HG02970 (cell line): ENCODE measurements at regions not wholly inside any gene's neighbourhood (a gene's known extent, or its start where the extent isn't known, plus 50 kb on each side); places are given as distances from the start of the nearest gene placed in this dataset.

Experiments
- ATAC-seq: cut with Tn5 transposase; IDR thresholded peaks from one replicate; pipeline ENCODE4 v1.9.1; 2021; ENCODE audit warnings: mild to moderate bottlenecking, moderate library complexity, moderate number of reproducible peaks; ENCODE audit not compliant: unreplicated experiment, low FRiP score

GRCh38 chr4:115323106-115323707 lies 209.8 kb upstream of the NDST4 start:
- no peak for ATAC-seq

GRCh38 chr4:115315182-115315581 lies 201.8 kb upstream of the NDST4 start:
- ATAC-seq = no peak

GRCh38 chr4:115310641-115311040 lies 197.2 kb upstream of the NDST4 start:
- no peak for ATAC-seq

- ATAC-seq = no peak
These were observed 181.3 kb upstream of the NDST4 start for GRCh38 chr4:115294717-115295116.

GRCh38 chr4:115293093-115293462 lies 179.7 kb upstream of the NDST4 start:
- ATAC-seq = no peak

GRCh38 chr4:115292320-115293092 lies 179.1 kb upstream of the NDST4 start:
- no peak for ATAC-seq

- ATAC-seq = no peak
These were observed 174.0 kb upstream of the NDST4 start for GRCh38 chr4:115287426-115287825.

- ATAC-seq = no peak
These were observed 165.9 kb upstream of the NDST4 start for GRCh38 chr4:115279330-115279729.

GRCh38 chr4:115278830-115279229 lies 165.4 kb upstream of the NDST4 start:
- ATAC-seq = no peak

- ATAC-seq = no peak
These were observed 162.2 kb upstream of the NDST4 start for GRCh38 chr4:115275615-115276014.

GRCh38 chr4:115274545-115274944 lies 161.1 kb upstream of the NDST4 start:
- ATAC-seq = no peak

GRCh38 chr4:115272594-115272993 lies 159.2 kb upstream of the NDST4 start:
- ATAC-seq = no peak

GRCh38 chr4:115272185-115272584 lies 158.8 kb upstream of the NDST4 start:
- no peak for ATAC-seq

- no peak for ATAC-seq
These were observed 146.8 kb upstream of the NDST4 start for GRCh38 chr4:115260195-115260594.

- no peak for ATAC-seq
These were observed 146.2 kb upstream of the NDST4 start for GRCh38 chr4:115259642-115260041.

- no peak for ATAC-seq
These were observed 136.4 kb upstream of the NDST4 start for GRCh38 chr4:115249808-115250207.

GRCh38 chr4:115234405-115235093 lies 121.1 kb upstream of the NDST4 start:
- no peak for ATAC-seq

- no peak for ATAC-seq
These were observed 120.2 kb upstream of the NDST4 start for GRCh38 chr4:115233600-115233999.

GRCh38 chr4:115229873-115230272 lies 116.5 kb upstream of the NDST4 start:
- no peak for ATAC-seq

GRCh38 chr4:115228851-115229250 lies 115.4 kb upstream of the NDST4 start:
- no peak for ATAC-seq

GRCh38 chr4:115222061-115222460 lies 108.6 kb upstream of the NDST4 start:
- no peak for ATAC-seq

- no peak for ATAC-seq
These were observed 106.4 kb upstream of the NDST4 start for GRCh38 chr4:115219862-115220261.
